Activated CD4-positive, alpha-beta T cell treated with anti-CD3 and anti-CD28 coated beads for 4 hours (primary cell): ENCODE measurements at regions not wholly inside any gene's neighbourhood (a gene's known extent, or its start where the extent isn't known, plus 50 kb on each side); places are given as distances from the start of the nearest gene placed in this dataset.

ENCODE experiments used
- DNase-seq, 2 donors: peaks; one replicate each; pipeline ENCODE4 v3.0.0-alpha.2; 2020

DNA sequence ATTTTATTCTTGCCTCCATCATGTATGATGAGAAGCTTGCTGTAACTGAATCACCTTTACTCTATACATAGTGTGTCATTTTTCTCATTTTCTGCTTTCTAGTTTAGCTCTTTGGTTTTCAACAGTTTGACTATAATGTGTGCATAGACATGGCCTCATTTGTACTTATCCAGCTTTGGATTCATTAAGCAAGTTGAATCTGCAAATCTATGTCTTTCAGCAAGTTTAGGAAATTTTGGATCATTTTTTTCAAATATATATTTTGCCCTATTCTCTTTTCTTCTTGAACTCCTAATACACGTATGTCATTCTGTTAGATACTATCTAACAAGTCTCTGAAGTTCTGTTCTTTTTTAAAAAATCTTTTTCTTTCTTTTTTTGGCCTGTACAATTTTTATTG lies 57.8 kb downstream of the PRLHR start:
- DNase-seq, result no peak

DNA sequence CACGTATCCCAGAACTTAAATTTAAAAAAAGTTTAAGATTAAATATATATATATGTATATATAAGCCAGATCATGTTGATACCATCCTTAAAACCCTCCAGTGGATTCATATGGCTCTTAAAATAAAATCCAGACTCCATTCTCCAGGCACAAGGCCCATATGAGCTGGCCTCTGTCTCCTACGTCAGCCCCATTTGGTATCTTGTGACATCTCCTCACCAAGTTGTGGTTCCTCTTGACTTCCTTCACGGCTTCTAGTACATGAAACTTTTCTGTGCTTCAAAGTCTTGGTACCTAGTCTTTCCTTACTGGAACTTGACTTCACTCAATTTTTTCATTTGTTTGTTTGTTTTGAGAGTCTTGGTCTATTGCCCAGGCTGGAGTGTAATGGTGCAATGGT lies 61.3 kb downstream of the PRLHR start:
- no peak for DNase-seq

DNA sequence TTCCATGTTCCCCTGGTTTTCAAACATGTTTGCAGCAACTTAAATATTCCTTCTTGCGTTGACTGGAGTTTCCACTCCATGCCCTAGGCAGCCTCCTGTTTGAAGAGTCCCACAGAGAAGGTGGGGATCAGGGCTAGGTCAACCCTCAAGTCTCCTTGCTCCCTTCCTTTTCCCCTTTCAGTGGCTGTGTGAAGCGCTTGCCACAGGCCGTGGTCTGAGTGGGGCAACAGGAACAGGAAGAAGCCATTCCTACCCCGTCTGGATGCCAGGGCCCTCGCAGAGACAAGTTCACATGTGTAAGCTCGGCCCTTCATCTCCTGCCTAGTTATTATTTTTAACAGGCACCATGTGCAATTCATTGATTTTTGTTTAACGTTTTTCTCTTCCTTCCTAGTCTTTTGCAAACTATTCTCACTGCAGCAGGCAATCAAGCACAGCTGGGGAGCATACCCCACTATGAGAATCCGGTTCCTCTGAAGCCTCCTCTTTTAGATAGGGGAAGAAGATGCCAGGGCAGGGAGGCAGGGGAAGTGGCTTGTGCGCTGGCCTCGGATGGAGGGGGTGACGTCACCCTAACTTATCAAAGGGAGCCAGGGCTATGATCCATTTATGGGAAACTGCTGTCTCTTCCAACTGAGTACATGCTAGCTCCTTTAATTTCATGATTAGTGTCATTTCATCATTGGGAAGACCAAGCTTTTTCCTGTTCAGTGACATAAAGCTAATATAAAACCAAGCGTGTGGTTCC lies 64.2 kb downstream of the PRLHR start:
- DNase-seq, result no peak

DNA sequence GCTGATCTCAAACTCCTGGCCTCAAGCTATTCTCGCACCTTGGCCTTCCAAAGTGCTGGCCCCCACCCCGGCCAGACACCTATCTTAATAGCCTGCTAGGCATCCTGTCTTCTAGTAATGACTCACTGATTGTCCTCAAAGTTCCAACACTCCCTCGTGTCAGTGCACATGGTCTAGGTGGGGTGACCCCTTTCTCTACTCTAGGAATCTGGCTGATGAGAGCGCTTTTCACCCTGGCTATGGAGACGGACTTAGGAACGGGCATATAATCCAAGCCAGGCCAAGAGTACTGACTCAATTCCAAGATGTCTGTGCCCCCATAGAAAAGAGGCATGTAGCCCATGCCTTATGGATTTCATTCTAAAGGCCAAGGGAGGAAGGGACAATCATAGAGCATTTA lies 67.0 kb downstream of the PRLHR start:
- DNase-seq, result no peak

DNA sequence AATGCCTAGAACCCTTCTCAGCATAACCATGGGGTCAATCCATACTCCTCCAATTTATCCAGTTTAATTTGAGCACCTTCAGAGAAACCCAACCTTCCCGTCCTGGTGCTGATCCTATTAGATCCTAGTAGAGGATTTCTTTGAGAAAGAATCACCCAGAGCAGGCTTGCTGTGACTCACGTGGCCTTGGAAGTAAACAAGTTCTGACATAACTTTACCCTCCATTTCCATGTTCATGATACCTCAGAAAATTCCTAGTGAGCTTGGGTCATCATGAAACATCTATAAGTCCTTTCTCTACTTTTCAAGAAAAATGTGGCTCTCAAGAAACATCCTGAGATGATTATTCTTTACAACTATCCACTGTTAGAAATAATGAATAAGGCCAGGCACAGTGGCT lies 71.7 kb downstream of the PRLHR start:
- no peak for DNase-seq

DNA sequence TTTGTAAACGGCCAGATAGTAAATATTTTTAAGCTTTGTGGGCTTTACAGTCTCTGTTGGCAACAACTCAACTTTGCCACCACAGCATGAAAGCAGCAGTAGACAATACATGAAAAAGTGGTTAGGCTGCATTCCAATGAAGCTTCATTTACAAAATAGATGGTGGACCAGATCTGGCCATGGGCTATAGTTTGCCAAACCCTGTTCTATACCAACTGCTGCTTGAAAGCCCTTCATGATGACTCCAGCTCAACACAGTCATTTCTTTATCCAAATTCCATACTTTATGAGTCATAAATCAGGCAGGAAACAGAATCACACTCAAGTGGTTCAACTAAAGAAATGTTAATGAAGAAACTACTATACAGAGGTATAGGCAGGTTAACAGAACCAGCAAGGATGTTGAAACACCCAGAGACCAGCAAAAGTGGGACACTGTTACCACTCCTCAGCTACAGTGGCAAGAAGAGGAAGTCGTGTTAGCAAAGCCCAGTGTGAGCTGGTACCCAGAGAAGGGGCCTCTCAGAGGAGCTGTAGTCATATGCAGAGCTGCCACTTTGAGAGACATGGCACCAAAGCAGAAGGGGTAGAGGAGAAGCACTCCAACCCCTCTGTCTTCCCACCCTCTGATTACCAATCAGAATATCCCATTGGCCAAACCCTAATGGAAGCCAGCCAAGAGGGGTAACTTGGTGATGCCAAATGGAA lies 72.5 kb downstream of the PRLHR start:
- DNase-seq, result no peak

DNA sequence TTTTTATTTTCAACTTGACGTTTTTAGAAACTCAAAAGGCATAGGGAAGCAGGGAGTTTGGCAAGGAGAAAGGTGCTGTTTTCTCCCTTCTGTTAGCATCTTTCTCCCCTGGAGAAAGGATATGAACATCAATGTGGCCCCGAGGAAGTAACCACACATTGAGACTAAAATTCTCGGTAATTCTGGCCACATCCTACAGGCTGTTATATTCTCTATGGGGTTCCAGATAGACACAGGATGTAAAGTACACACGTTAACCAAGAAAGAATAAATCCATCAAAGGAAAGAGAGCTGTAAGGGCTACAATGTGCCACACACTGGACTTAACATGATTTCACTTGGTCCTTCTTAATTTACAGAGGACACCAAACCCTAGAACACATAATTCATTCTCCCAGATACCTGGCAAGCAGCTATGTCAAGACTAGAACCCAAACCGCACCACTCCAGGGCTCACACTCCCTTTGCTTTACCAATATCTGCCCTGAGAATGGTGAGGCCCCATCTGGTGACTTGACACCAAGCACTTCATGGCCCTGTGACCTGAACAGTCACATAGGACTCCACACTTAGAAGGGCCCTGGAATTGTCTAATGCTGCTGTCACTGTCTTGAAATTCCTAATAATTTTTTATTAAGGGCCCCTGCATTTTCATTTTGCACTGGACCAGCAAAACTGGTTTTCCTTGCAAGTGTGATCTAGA lies 73.9 kb downstream of the PRLHR start:
- DNase-seq, result no peak

DNA sequence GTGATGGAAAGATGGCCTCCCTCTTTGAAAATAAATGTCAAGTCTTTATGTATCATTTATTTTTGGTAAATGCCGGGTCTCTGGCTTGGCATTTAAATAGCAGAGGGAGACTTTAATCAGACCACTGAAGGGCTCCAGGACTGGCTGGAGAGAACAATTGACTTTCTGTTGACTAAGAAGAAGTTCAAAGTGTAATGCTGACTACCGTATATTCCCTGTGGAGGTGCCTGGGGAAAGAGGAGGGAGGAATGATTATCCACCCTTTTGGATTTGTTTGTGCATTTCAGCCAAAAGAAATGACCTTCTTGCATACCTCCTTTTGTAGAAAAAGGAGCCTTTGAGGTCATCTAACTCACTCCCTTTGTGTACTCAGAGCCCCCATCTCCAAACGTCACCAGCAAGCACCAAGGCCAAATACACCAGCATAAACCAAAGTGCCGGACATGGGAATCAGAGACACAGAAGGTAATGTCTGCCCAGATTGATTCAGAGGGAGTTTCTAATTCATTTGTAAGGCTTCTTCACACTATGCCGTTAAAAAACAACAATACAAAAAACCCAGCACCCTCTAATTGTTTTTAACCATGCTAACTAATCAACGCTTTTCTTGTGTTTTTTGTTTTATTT lies 75.2 kb downstream of the PRLHR start:
- DNase-seq, result no peak

DNA sequence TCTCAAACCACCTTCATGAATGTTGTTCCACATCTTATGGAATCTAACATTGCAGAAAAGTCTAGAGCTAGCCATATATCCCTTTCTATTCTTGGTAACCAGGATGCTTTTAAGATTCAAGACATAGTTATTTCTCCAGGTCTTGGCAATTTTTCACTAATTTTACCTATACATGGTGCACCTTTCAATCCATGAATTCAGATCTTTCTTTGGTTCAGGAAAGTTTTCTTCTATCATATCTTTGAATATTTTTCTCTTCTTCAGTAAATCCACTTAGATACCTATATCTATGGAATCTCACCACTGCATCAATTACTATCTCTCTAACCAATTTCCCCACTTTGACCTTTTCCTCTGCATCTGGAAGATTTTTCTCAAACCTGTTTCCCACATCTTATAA lies 77.4 kb downstream of the PRLHR start:
- no peak for DNase-seq

DNA sequence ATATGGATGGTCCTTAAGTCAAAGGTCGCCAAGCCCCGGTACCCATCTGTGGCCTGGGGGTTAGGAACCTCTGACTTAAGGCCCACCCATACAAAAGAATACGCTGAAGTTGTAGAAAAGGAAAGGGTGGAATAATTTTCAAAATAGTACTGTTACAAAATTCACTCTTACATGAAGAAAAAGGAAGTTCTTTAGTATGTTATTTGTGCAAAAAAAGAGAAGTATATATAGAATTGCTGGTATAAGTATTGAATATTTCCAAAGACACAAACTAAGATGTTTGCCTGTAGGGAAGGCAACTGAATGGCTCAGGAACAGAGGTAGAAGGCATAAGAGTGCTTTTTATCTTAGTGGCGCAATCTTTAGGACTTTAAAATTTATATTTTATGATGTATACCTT lies 78.7 kb downstream of the PRLHR start:
- DNase-seq, result no peak

DNA sequence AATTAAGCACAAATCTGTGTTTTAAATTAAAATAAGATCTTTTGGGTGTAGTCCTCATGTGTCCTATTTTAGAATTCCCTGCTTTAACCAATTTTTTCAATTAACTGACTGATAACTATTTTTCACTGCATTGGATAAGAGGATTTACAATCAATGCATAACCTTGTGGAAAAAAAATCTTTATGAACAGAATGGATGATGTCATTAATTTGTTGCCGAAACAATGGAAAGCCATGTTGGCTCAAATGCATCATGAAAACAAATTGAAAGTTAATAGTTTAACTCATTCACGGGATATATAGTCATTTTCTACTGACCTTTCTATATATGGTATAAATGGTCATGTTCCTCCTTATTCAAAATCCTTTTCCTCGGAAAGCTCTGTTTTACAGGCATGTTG lies 82.3 kb downstream of the PRLHR start:
- no peak for DNase-seq

DNA sequence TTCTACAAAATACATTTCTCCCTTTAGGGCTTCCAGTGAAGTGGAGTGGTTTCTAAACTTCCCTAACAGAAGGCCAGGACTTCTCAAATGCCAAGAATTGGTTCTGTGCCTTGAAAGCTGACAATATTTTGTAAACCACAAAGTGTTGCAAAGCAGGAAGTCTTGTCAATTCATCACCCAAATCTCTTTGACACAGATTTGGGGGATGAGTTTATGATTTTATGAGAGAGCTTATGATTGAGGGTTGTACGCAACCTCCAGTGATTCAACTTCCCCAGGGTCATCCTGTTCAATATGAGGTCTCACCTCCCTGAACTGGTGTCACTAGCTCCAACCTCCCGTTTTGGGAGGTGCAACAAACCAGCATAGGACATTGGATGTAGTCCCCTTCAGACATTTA lies 83.7 kb downstream of the PRLHR start:
- no peak for DNase-seq

DNA sequence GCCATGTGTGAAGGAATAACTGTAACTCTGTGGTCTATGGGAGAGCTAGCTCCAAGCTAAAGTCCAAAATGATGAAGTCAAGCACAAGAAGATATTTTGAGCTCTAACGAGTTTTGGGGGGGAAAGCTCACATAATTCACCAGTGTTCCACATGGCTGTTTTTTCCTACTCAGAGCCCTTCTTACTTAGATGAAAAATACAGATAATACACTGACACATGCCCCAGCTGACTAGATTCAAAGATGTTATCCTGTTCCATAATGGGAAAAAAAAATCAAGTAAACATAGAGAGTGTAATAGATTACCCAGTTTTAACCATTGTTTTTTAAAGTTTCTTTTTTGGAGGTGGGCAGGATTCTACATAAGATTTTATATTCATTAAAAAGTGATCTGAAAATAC lies 86.6 kb downstream of the PRLHR start:
- DNase-seq, result no peak

DNA sequence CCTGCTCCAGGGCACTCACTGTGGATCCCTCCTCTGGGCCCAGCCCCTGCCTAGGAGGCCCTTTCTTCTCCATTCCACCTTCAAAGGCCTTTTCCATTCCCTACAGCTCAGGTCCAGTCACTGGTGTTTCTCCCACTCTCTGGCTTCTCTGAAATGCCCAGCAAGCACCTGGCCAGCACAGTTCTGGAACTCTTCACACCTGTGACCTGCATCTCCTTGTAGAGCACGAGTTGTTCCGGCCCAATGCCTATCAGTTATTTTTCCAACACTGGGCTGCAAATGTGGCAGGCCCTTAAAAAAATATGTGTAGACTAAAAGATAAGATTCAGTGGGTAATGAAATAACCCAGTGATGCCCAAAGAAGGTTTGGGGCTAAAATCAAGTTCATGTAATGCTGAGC lies 87.1 kb downstream of the PRLHR start:
- no peak for DNase-seq

DNA sequence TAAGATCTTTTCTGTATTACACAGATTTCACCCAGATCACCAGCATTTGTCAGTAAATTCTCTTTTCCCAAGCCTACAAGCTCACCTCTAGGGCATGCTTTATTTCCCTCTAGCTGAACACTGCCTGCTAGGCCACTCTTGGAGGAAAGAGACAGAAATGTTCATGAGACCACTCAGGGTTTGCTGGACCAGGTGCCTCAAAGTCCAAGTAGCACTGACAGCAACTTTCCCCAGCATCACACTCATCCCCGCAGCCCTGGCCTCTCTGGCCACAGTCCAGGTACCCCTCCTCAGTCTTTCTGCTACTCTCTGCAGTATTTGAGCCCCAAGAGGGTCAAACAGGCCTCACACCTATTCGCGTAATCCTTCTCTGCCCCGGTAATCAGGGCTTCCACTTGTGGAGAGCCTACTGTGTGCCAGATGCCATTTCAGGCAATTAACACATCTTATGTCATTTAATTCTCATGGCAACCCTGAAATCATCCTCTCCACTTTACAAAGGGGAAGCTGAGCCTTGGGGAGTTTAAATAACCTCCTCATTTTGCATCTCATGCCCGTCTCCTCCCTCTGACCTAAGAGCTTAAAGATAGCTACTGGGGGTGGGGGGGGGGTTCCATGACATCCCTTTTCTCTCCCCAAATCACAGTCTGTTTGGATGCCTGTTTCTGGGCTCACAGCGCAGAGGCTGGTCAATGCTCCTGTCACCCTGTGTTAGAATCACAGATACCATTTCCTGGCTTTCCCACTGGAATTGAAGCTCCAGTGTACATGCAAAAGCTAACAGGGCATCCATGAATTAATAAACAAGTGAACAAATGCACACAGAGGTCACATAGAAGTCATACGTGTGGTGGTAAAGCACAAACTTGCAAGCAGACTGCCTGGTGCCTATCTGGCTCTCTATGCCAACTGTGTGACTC lies 88.5 kb downstream of the PRLHR start:
- no peak for DNase-seq

DNA sequence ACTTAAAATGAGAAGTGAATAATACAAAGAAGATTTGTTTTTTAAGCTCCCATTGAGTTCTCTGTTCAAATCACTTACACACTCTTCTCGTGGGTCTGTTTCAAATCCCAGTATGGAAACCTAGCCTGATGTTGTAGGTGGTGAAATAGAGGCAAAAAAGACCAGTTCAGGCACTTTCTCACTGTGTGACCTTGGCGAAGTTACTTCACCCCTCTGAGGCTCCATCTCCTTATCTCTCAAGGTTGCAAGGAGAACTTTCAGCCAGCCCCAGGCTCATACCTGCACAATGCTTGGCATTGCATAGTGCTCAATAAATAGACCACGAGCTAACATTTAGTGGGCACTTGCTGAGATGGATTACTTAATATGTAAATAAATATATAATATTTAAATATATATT lies 90.1 kb downstream of the PRLHR start:
- no peak for DNase-seq

DNA sequence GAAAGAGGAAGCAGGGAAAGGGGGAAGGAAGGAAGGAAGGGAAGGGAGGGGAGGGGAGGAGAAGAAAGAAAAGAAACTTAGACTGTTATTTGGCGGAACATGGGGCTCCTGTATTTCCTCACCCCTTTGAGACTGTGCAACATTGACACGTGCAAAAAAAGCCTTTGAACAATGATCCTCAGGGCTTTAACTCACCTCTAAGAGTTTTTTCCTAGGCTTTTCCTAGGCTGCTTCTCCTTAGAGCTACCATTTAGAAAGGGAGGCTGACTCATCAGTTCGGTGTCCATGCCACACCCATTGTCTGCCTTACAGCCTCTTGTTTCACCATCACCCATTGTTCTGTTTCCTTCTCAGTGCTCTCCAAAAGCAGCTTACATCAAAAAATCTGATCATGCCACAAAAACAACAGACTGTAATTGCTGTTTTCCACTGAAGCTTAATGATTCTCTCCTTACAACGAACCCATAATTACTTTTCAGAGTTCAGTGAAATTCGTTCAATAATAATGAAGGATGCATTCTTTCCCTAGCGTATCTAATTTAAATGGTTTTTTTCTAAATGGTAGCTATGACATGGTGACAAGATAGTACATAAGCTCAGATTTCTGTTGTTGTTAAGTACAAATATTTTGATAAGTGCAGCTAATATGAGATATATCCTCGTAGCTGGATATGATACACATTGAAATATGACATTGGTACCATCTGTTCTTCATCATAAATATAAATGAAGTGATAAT lies 90.8 kb downstream of the PRLHR start:
- DNase-seq, result no peak

DNA sequence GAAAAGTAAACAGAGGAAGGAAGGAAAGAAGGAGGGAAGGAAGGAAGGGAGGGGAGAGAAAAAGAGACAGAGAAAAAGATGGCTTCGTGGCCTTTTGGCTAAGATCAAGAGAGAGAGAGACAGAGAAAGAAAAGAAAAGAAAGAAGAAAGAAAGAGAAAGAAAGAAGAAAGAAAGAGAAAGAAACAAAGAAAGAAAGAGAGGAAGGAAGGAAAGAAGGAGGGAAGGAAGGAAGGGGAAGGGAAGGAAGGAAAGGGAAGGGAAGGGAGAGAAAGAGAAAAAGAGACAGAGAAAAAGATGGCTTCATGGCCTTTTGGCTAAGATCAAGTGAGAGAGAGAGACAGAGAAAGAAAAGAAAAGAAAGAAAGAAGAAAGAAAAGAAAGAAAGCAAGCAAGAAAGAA lies 91.4 kb downstream of the PRLHR start:
- DNase-seq, result no peak

DNA sequence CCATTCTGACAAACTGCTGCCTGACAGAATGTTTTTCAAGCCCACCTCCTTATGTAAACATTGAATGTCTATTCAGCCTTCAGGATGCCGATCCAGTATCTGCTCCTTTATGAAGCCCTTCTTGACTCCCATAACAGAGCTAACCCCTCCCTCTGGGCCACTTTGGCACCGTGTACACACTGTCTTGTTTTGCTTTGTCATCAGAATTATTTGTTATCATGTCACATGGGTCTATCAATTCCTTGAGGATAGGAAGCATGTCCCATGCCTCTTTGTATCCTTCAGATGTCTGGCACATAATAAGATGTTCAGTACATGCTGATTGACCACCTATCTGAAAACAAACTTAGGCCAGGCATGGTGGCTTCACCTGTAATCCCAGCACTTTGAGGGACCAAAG lies 92.3 kb downstream of the PRLHR start:
- no peak for DNase-seq

DNA sequence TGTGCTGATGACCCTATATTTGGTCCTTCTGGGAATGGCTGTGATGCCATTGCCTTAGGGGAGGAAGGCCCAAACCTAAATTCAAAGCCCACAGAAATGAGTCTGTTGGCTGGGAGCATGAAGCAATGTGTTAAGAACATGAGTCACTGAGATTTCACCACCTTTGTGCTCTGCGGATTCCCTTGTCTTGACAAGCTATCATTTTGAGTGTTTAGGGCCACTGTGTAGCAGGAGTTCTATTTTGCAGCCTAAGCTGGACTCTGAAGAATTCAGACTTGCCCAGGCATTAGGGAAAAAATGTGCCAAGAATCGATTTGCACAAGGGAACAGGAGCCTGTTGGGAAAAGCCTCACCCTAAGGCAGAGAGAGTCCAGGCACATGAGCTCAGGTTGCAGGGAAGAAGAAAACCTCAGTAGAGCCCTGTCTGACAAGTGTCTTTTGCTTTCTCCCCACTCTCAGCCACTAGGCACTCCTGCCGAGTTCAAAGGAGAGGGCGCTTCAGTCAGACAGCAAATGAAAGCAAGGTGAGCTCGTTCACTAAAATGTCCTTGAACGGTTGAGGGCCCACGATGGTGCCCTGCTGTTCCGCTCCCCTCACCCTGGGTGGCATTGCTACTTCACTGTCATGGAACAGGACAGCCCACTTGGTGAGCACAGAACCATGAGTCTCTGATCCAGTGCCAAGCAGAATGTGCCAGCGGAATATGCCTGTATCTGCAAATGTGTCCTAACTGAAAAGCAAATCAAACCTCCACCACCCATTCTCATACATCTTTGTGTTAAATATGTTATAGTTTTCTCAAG lies 93.6 kb downstream of the PRLHR start:
- no peak for DNase-seq

DNA sequence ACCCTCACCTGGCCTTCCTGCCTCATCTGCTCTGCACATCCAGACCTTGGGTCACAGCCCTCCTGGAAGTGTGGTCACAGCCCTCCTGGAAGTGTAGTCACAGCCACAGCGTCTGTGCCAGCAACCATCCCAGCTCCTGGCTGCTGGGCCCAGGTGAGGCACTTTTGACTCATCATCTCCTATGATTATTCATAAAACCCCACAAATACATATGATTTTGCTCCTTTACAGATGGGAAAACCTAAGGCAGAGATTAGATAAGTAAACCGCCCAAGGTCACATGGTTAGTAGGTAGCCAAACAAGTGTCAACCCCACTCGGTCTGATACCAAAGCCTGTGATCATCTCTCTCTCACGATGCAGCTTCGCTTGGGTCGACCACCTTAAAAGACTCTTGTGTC lies 94.3 kb downstream of the PRLHR start:
- DNase-seq, result no peak
